Thoracic aorta (tissue), 2 donors: ENCODE measurements at regions not wholly inside any gene's neighbourhood (a gene's known extent, or its start where the extent isn't known, plus 50 kb on each side); places are given as distances from the start of the nearest gene placed in this dataset.
"Not testable (repeated sequence)": the region's sequence is repeated elsewhere in the genome, so short reads cannot be mapped to it uniquely, and the experiment has no call there.

ENCODE experiments used
- ATAC-seq: fragments of 150-250 bp; one replicate; pipeline ENCODE4 v1.8.0; 2017; ENCODE audit warnings: low read depth; ENCODE audit not compliant: insufficient number of reproducible peaks, low FRiP score
- DNase-seq: peaks from one replicate; pipeline ENCODE4 v3.0.0-alpha.2; 2020; ENCODE audit warnings: low spot score
- H3K27ac ChIP-seq, 2 donors: fragments of 200-600 bp; sonication (generic); 1 replicate in 1 of 2; 2 replicates in 1 of 2; pipeline ENCODE4 v1.5.1; 2016; ENCODE audit warnings: mild to moderate bottlenecking in 2 of 2, moderate library complexity in 2 of 2
- H3K27me3 ChIP-seq: fragments of 200-600 bp; sonication (generic); replicated peaks from 2 replicates; pipeline ENCODE4 v1.6.0; 2016; ENCODE audit warnings: mild to moderate bottlenecking; ENCODE audit not compliant: insufficient read depth
- H3K36me3 ChIP-seq: fragments of 200-600 bp; sonication (generic); one replicate; pipeline ENCODE4 v1.5.1; 2016
- H3K4me1 ChIP-seq, 2 donors: fragments of 200-600 bp; sonication (generic); 1 replicate in 1 of 2; 2 replicates in 1 of 2; pipeline versions ENCODE4 v1.5.1 to v1.6.0; 2016; ENCODE audit warnings: low read depth in 2 of 2, mild to moderate bottlenecking in 1 of 2; ENCODE audit not compliant: control insufficient read depth in 1 of 2
- H3K4me3 ChIP-seq: fragments of 200-600 bp; sonication (generic); 2 replicates; pipeline ENCODE4 v1.5.1; 2016; ENCODE audit warnings: mild to moderate bottlenecking
- H3K9me3 ChIP-seq: fragments of 200-600 bp; sonication (generic); 2 replicates; pipeline ENCODE4 v1.5.1; 2016
- CTCF ChIP-seq: fragments of 200-600 bp; sonication (generic); IDR thresholded peaks from one replicate; pipeline ENCODE4 v1.5.1; 2019; ENCODE audit warnings: antibody characterized with exemption

GRCh38 chr7:13130321-13130720, 442.9 kb downstream of the ARL4A start:
- Histone ChIP-seq H3K36me3 (no peaks in the 10 kb centered on the region), H3K9me3 (no peaks in the 10 kb centered on the region), H3K4me1 (no peaks in the 10 kb centered on the region), H3K27ac (no peak overlapping the region), H3K4me3 (no peak overlapping the region), H3K27me3 (no peaks in the 10 kb centered on the region)
- no peak for ATAC-seq
- TF ChIP-seq CTCF = no peak
- DNase-seq = no peak

- H3K4me3 ChIP-seq, H3K27ac ChIP-seq, DNase-seq, ATAC-seq, H3K27me3 ChIP-seq, H3K9me3 ChIP-seq, H3K36me3 ChIP-seq, H3K4me1 ChIP-seq: not testable (repeated sequence)
These were observed 443.5 kb downstream of the ARL4A start for GRCh38 chr7:13130906-13131305.

- no peak for TF ChIP-seq CTCF
- H3K4me3 ChIP-seq = no peak overlapping the region
- DNase-seq = no peak
- H3K27ac ChIP-seq = no peak overlapping the region
- H3K27me3 ChIP-seq = no peaks in the 10 kb centered on the region
- ATAC-seq = no peak
- no peaks in the 10 kb centered on the region for H3K4me1 ChIP-seq
- H3K36me3 ChIP-seq = no peaks in the 10 kb centered on the region
- no peaks in the 10 kb centered on the region for H3K9me3 ChIP-seq
These were observed 444.9 kb downstream of the ARL4A start for GRCh38 chr7:13132314-13132713.

GRCh38 chr7:13136345-13136744, 448.9 kb downstream of the ARL4A start:
- H3K9me3 ChIP-seq, H3K4me1 ChIP-seq, H3K27ac ChIP-seq, H3K27me3 ChIP-seq, H3K36me3 ChIP-seq, ATAC-seq, H3K4me3 ChIP-seq, DNase-seq: not testable (repeated sequence)

GRCh38 chr7:13139436-13139835, 452.0 kb downstream of the ARL4A start:
- DNase-seq (no peak), ATAC-seq (no peak)
- Histone ChIP-seq H3K4me1 (no peaks in the 10 kb centered on the region), H3K4me3 (no peak overlapping the region), H3K27me3 (no peaks in the 10 kb centered on the region), H3K27ac (no peak overlapping the region), H3K36me3 (no peaks in the 10 kb centered on the region), H3K9me3 (no peaks in the 10 kb centered on the region)
- TF ChIP-seq CTCF = no peak

GRCh38 chr7:13144673-13145072, 457.2 kb downstream of the ARL4A start:
- H3K27ac ChIP-seq = no peak overlapping the region
- no peak for ATAC-seq
- no peak for DNase-seq

More at GRCh38 chr7:13144673-13145072, 457.2 kb downstream of the ARL4A start:
- Histone ChIP-seq H3K36me3 (no peaks in the 10 kb centered on the region), H3K27me3 (no peaks in the 10 kb centered on the region), H3K4me1 (no peaks in the 10 kb centered on the region), H3K4me3 (no peak overlapping the region), H3K9me3 (no peaks in the 10 kb centered on the region)
- no peak for TF ChIP-seq CTCF
